ENCODE measurements at regions not wholly inside any gene's neighbourhood (a gene's known extent, or its start where the extent isn't known, plus 50 kb on each side); places are given as distances from the start of the nearest gene placed in this dataset.

- Histone ChIP-seq H4K20me1 (ENCODE audit: insufficient read depth) (no peaks in the 10 kb centered on the region), H3K27ac (no peak overlapping the region), H3K4me2 (no peak overlapping the region), H2AFZ (ENCODE audit: low read depth) (no peak overlapping the region), H3K4me1 (ENCODE audit: low read depth, poor library complexity, severe bottlenecking) (peaks cover 2% of the 10 kb centered on the region), H3K36me3 (ENCODE audit: insufficient read depth) (no peaks in the 10 kb centered on the region), H3K9ac (no peak overlapping the region), H3K79me2 (ENCODE audit: insufficient read depth, low read depth) (no peaks in the 10 kb centered on the region), H3K4me3 (IDR thresholded peaks at IDR 0.05; ENCODE audit: insufficient read depth, low read depth, low read length) (no peak overlapping the region), H3K27me3 (ENCODE audit: insufficient read depth, low read depth) (no peaks in the 10 kb centered on the region)
- TF ChIP-seq CTCF (conservative IDR thresholded peaks at IDR 0.05; ENCODE audit: low read depth, low read length): no peak
These were observed 198.4 kb upstream of the SESN3 start for GRCh38 chr11:95429376-95429907.

- no peak overlapping the region for H3K9ac ChIP-seq
- no peaks in the 10 kb centered on the region for H4K20me1 ChIP-seq (ENCODE audit: insufficient read depth)
- H3K36me3 ChIP-seq (ENCODE audit: insufficient read depth): no peaks in the 10 kb centered on the region
- no peak overlapping the region for H2AFZ ChIP-seq (ENCODE audit: low read depth)
- H3K27me3 ChIP-seq (ENCODE audit: insufficient read depth, low read depth): no peaks in the 10 kb centered on the region
- H3K4me2 ChIP-seq: no peak overlapping the region
- no peak overlapping the region for H3K4me3 ChIP-seq (IDR thresholded peaks at IDR 0.05; ENCODE audit: insufficient read depth, low read depth, low read length)
- no peaks in the 10 kb centered on the region for H3K79me2 ChIP-seq (ENCODE audit: insufficient read depth, low read depth)
- H3K27ac ChIP-seq: no peak overlapping the region
- no peak for TF ChIP-seq CTCF (conservative IDR thresholded peaks at IDR 0.05; ENCODE audit: low read depth, low read length)
- H3K4me1 ChIP-seq (ENCODE audit: low read depth, poor library complexity, severe bottlenecking): no peaks in the 10 kb centered on the region
These were observed 195.9 kb upstream of the SESN3 start for GRCh38 chr11:95426823-95427462.

GRCh38 chr11:95419915-95420314, 188.9 kb upstream of the SESN3 start:
- H3K27ac ChIP-seq: no peak overlapping the region
- no peaks in the 10 kb centered on the region for H3K27me3 ChIP-seq (ENCODE audit: insufficient read depth, low read depth)
- TF ChIP-seq CTCF (conservative IDR thresholded peaks at IDR 0.05; ENCODE audit: low read depth, low read length): no peak
- no peak overlapping the region for H3K4me2 ChIP-seq
- no peaks in the 10 kb centered on the region for H3K36me3 ChIP-seq (ENCODE audit: insufficient read depth)
- H2AFZ ChIP-seq (ENCODE audit: low read depth): no peak overlapping the region
- no peak overlapping the region for H3K4me3 ChIP-seq (IDR thresholded peaks at IDR 0.05; ENCODE audit: insufficient read depth, low read depth, low read length)
- H4K20me1 ChIP-seq (ENCODE audit: insufficient read depth): no peaks in the 10 kb centered on the region
- no peaks in the 10 kb centered on the region for H3K79me2 ChIP-seq (ENCODE audit: insufficient read depth, low read depth)
- no peak overlapping the region for H3K9ac ChIP-seq
- no peaks in the 10 kb centered on the region for H3K4me1 ChIP-seq (ENCODE audit: low read depth, poor library complexity, severe bottlenecking)

GRCh38 chr11:95418916-95419315, 187.9 kb upstream of the SESN3 start:
- H3K79me2 ChIP-seq (ENCODE audit: insufficient read depth, low read depth): no peaks in the 10 kb centered on the region
- no peak overlapping the region for H3K9ac ChIP-seq
- no peaks in the 10 kb centered on the region for H3K4me1 ChIP-seq (ENCODE audit: low read depth, poor library complexity, severe bottlenecking)
- no peak for TF ChIP-seq CTCF (conservative IDR thresholded peaks at IDR 0.05; ENCODE audit: low read depth, low read length)
- no peaks in the 10 kb centered on the region for H3K36me3 ChIP-seq (ENCODE audit: insufficient read depth)
- H4K20me1 ChIP-seq (ENCODE audit: insufficient read depth): no peaks in the 10 kb centered on the region
- H2AFZ ChIP-seq (ENCODE audit: low read depth): no peak overlapping the region
- no peak overlapping the region for H3K4me2 ChIP-seq
- H3K27ac ChIP-seq: no peak overlapping the region
- no peaks in the 10 kb centered on the region for H3K27me3 ChIP-seq (ENCODE audit: insufficient read depth, low read depth)
- H3K4me3 ChIP-seq (IDR thresholded peaks at IDR 0.05; ENCODE audit: insufficient read depth, low read depth, low read length): no peak overlapping the region
